GM23338 (cell line): ENCODE measurements at regions not wholly inside any gene's neighbourhood (a gene's known extent, or its start where the extent isn't known, plus 50 kb on each side); places are given as distances from the start of the nearest gene placed in this dataset. TPM values are rescaled to one million over a fixed set of nuclear protein-coding genes. Genes with fewer than 3 reads are reported as not detected.

Experiments used
- microRNA-seq: library from miRNA; unstranded; fragments of <30 nt; microRNA quantifications from one replicate; pipeline ENCODE4, GENCODE V29; 2017
- small RNA-seq: library from RNA; depleted of rRNA; stranded (forward); fragments of <200 nt; gene quantifications from one replicate; pipeline ENCODE3, GENCODE V24; 2014; ENCODE audit warnings: low replicate concordance

Small RNA genes in the stretch of these regions (microRNA-seq; reads per million reads assigned to microRNA genes)
- gene MIR4452, result not detected

Small RNA genes in the stretch of these regions (small RNA-seq; reads per million reads assigned to genes)
- gene MIR4452, result not detected
